GM19397 (cell line): ENCODE measurements at regions not wholly inside any gene's neighbourhood (a gene's known extent, or its start where the extent isn't known, plus 50 kb on each side); places are given as distances from the start of the nearest gene placed in this dataset.

Experiments used
- ATAC-seq: cut with Tn5 transposase; IDR thresholded peaks from one replicate; pipeline ENCODE4 v1.9.1; 2021; ENCODE audit warnings: mild to moderate bottlenecking, moderate library complexity; ENCODE audit not compliant: unreplicated experiment

GRCh38 chr4:34766935-34767334 lies 1477.4 kb downstream of the ARAP2 start:
- ATAC-seq = no peak

GRCh38 chr4:34767407-34767806 lies 1476.9 kb downstream of the ARAP2 start:
- no peak for ATAC-seq

- no peak for ATAC-seq
Observed at GRCh38 chr4:34771632-34772031, 1472.7 kb downstream of the ARAP2 start.

- no peak for ATAC-seq
Observed at GRCh38 chr4:34790131-34790530, 1454.2 kb downstream of the ARAP2 start.

- ATAC-seq = no peak
Observed at GRCh38 chr4:34791209-34791608, 1453.1 kb downstream of the ARAP2 start.

- ATAC-seq = no peak
Observed at GRCh38 chr4:34800953-34801352, 1443.4 kb downstream of the ARAP2 start.

- no peak for ATAC-seq
Observed at GRCh38 chr4:34814266-34814665, 1430.0 kb downstream of the ARAP2 start.

- no peak for ATAC-seq
Observed at GRCh38 chr4:34824515-34824914, 1419.8 kb downstream of the ARAP2 start.

- ATAC-seq = no peak
Observed at GRCh38 chr4:34826660-34827059, 1417.7 kb downstream of the ARAP2 start.

GRCh38 chr4:34845926-34846325 lies 1398.4 kb downstream of the ARAP2 start:
- no peak for ATAC-seq

GRCh38 chr4:34850421-34850820 lies 1393.9 kb downstream of the ARAP2 start:
- no peak for ATAC-seq

GRCh38 chr4:34850968-34851367 lies 1393.3 kb downstream of the ARAP2 start:
- ATAC-seq = no peak

GRCh38 chr4:34851411-34851810 lies 1392.9 kb downstream of the ARAP2 start:
- no peak for ATAC-seq

- ATAC-seq = no peak
Observed at GRCh38 chr4:34854451-34854850, 1389.9 kb downstream of the ARAP2 start.

GRCh38 chr4:34861666-34862065 lies 1382.6 kb downstream of the ARAP2 start:
- ATAC-seq = no peak

- no peak for ATAC-seq
Observed at GRCh38 chr4:34878961-34879360, 1365.4 kb downstream of the ARAP2 start.

GRCh38 chr4:34880246-34880645 lies 1364.1 kb downstream of the ARAP2 start:
- no peak for ATAC-seq

GRCh38 chr4:34891892-34892291 lies 1352.4 kb downstream of the ARAP2 start:
- ATAC-seq = no peak

GRCh38 chr4:34893382-34893781 lies 1350.9 kb downstream of the ARAP2 start:
- no peak for ATAC-seq

- ATAC-seq = no peak
Observed at GRCh38 chr4:34920032-34920431, 1324.3 kb downstream of the ARAP2 start.

- no peak for ATAC-seq
Observed at GRCh38 chr4:34921391-34921790, 1322.9 kb downstream of the ARAP2 start.

- ATAC-seq = no peak
Observed at GRCh38 chr4:34922325-34922724, 1322.0 kb downstream of the ARAP2 start.

- no peak for ATAC-seq
Observed at GRCh38 chr4:34932591-34932990, 1311.7 kb downstream of the ARAP2 start.

- no peak for ATAC-seq
Observed at GRCh38 chr4:34935739-34936138, 1308.6 kb downstream of the ARAP2 start.
